CD8-positive, alpha-beta memory T cell (primary cell): ENCODE measurements at regions not wholly inside any gene's neighbourhood (a gene's known extent, or its start where the extent isn't known, plus 50 kb on each side); places are given as distances from the start of the nearest gene placed in this dataset.

Source experiments
- CTCF ChIA-PET: fragments of 350-600 bp; sonication (Branson Sonifier 250); formaldehyde crosslinking; loops from one replicate; lab custom pipeline; 2021; ENCODE audit warnings: antibody characterized with exemption; lab: Charles Lee
- POLR2A ChIA-PET: fragments of 350-600 bp; sonication (Branson Sonifier 250); formaldehyde crosslinking; loops from one replicate; lab custom pipeline; 2021; ENCODE audit warnings: antibody characterized with exemption; lab: Charles Lee
- DNase-seq, 5 donors: peaks; one replicate each; pipeline versions ENCODE4 v3.0.0 to v3.0.0-alpha.2; 2020 to 2022; ENCODE audit warnings: mixed read lengths in 1 of 5
- H3K27ac ChIP-seq: one replicate; pipeline ENCODE4 v1.7.0; 2013; ENCODE audit warnings: low read depth, mild to moderate bottlenecking, low read length, moderate library complexity
- H3K27me3 ChIP-seq: 2 replicates; pipeline ENCODE4 v1.7.0; 2013; ENCODE audit warnings: low read length, mild to moderate bottlenecking; ENCODE audit not compliant: insufficient read depth, poor library complexity, severe bottlenecking
- H3K36me3 ChIP-seq: 2 replicates; pipeline ENCODE4 v1.7.0; 2013; ENCODE audit warnings: mild to moderate bottlenecking, low read length, moderate library complexity; ENCODE audit not compliant: insufficient read depth
- H3K4me1 ChIP-seq: 2 replicates; pipeline ENCODE4 v1.7.0; 2013; ENCODE audit warnings: mild to moderate bottlenecking, low read length, moderate library complexity; ENCODE audit not compliant: insufficient read depth
- H3K4me3 ChIP-seq: 2 replicates; pipeline ENCODE4 v1.7.0; 2013; ENCODE audit warnings: mild to moderate bottlenecking, low read length
- H3K9me3 ChIP-seq: 2 replicates; pipeline ENCODE4 v1.7.0; 2013; ENCODE audit warnings: mild to moderate bottlenecking, low read length
- H3K27ac Mint-ChIP-seq, 8 donors: one replicate each; pipeline ENCODE4 v1.8.0; 2020 to 2021; ENCODE audit warnings: mixed read lengths in 8 of 8, mild to moderate bottlenecking in 6 of 8, inconsistent platforms in 3 of 8, moderate library complexity in 3 of 8
- H3K27me3 Mint-ChIP-seq, 2 donors: one replicate each; pipeline ENCODE4 v1.8.0; 2020 to 2021; ENCODE audit warnings: mixed read lengths in 2 of 2, mild to moderate bottlenecking in 1 of 2, moderate library complexity in 1 of 2
- H3K36me3 Mint-ChIP-seq, 3 donors: one replicate each; pipeline ENCODE4 v1.8.0; 2020 to 2021; ENCODE audit warnings: mixed read lengths in 3 of 3, inconsistent platforms in 1 of 3, mild to moderate bottlenecking in 1 of 3
- H3K4me1 Mint-ChIP-seq, 3 donors: one replicate each; pipeline ENCODE4 v1.8.0; 2020 to 2021; ENCODE audit warnings: mixed read lengths in 3 of 3, inconsistent platforms in 1 of 3, mild to moderate bottlenecking in 1 of 3
- H3K4me3 Mint-ChIP-seq, 7 donors: one replicate each; pipeline ENCODE4 v1.8.0; 2020 to 2021; ENCODE audit warnings: mixed read lengths in 7 of 7, mild to moderate bottlenecking in 6 of 7, moderate library complexity in 4 of 7, inconsistent platforms in 2 of 7
- H3K9me3 Mint-ChIP-seq, 5 donors: one replicate each; pipeline ENCODE4 v1.8.0; 2020 to 2022; ENCODE audit warnings: mixed read lengths in 5 of 5, mild to moderate bottlenecking in 3 of 5, moderate library complexity in 2 of 5, inconsistent platforms in 1 of 5

DNA sequence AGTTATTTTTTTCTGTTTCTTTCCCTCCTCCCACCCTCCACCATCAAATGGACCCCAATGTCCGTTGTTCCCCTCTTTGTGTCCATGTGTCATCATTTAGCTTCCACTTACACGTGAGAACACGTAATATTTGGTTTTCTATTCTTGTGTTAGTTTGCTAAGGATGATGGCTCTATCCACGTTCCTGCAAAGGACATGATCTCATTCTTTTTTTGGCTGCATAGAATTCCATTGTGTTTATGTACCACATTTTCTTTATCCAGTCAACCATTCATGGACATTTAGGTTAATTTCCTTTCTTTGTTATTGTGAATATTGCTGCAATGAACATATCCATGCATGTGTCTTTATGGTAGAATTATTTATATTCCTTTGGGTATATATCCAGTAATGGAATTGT lies 91.3 kb upstream of the TNP1 start:
- no peaks in the 10 kb centered on the region for H3K27me3 ChIP-seq
- ChIA-PET POLR2A (no interaction called here), CTCF (no interaction called here)
- no peaks in the 10 kb centered on the region for H3K4me1 ChIP-seq
- H3K27ac ChIP-seq, result no peak overlapping the region
- DNase-seq, result no peak
- no peaks in the 10 kb centered on the region for H3K4me1 Mint-ChIP-seq
- H3K4me3 Mint-ChIP-seq, result no peak overlapping the region
- H3K9me3 Mint-ChIP-seq, result peaks cover 0 to 9% (median 8%) of the 10 kb centered on the region in 5 donors
- H3K36me3 Mint-ChIP-seq, result peaks cover 0 to 5% (median 0%) of the 10 kb centered on the region in 3 donors
- peaks cover 0 to 3% of the 10 kb centered on the region in 2 donors for H3K27me3 Mint-ChIP-seq
- H3K27ac Mint-ChIP-seq, result no peak overlapping the region
- H3K9me3 ChIP-seq, result no peaks in the 10 kb centered on the region
- no peak overlapping the region for H3K4me3 ChIP-seq
- no peaks in the 10 kb centered on the region for H3K36me3 ChIP-seq

DNA sequence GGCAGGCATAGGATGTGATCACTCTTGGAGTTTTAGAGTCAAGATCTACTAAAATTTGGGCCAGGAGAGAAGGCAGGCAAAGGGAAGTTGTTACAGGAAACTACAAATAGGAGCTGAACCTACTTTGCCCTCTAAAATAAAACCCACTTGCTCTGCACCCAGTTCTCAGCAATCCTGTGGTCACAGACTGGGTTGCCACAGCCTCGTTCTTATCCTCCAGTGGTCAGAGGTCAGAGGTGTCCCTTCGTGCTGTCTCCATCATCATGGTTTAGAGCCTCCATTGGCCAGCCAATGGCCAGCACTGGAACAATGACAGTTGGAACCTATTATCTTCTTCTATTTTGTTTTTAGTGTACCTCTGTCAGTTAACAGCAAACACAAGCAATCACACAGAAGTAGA lies 90.7 kb upstream of the TNP1 start:
- Mint-ChIP-seq H3K9me3 (peaks cover 0 to 9% (median 8%) of the 10 kb centered on the region in 5 donors), H3K4me3 (no peak overlapping the region), H3K27ac (no peak overlapping the region), H3K36me3 (peaks cover 0 to 5% (median 0%) of the 10 kb centered on the region in 3 donors), H3K27me3 (peaks cover 0 to 3% of the 10 kb centered on the region in 2 donors), H3K4me1 (no peaks in the 10 kb centered on the region)
- Histone ChIP-seq H3K4me1 (no peaks in the 10 kb centered on the region), H3K36me3 (no peaks in the 10 kb centered on the region), H3K27ac (no peak overlapping the region), H3K27me3 (no peaks in the 10 kb centered on the region), H3K9me3 (no peaks in the 10 kb centered on the region), H3K4me3 (no peak overlapping the region)
- ChIA-PET CTCF (no interaction called here), POLR2A (no interaction called here)
- DNase-seq, result no peak

DNA sequence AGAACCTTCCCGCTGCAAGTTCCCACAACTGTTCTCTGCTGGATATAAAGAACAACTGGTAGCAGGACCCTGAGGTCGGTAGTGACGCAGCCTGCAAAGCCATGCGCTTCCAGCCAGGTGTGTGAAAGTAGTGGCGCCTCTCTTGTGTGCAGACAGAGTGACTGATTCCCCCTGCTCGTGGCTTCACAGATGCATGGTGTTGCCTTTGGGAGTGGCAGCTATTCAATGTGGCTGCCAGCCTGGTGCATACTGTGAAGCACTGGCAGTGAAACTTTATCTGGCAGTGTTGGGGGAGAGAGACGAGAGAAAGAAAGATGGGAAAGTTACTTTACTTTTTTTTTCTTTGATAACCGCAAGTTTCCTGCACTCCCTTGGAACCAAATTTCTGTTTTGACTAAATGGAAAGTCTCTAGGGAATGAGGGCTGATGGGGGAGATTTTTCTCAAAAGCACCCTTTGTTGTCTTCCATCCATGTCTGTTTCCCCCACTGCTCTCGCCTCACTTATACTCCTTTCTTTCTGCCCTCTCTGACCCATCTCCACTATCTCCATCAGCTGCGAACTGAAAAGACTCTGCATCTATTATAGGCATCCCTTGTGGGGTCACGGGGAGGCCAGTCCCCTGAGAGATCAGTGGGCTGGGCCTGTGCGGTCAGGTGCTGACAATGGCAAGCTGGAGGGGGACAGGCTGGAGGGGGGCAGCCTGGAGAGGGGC lies 90.0 kb upstream of the TNP1 start:
- H3K4me1 ChIP-seq, result no peaks in the 10 kb centered on the region
- H3K4me3 ChIP-seq, result no peak overlapping the region
- ChIA-PET POLR2A (no interaction called here), CTCF (no interaction called here)
- H3K36me3 Mint-ChIP-seq, result peaks cover 0 to 5% (median 0%) of the 10 kb centered on the region in 3 donors
- no peak for DNase-seq
- H3K27ac Mint-ChIP-seq, result peak overlapping the region in 1 of 8 donors; percentile 9
- H3K4me3 Mint-ChIP-seq, result no peak overlapping the region
- H3K27me3 Mint-ChIP-seq, result peaks cover 0 to 3% of the 10 kb centered on the region in 2 donors
- no peaks in the 10 kb centered on the region for H3K27me3 ChIP-seq
- no peaks in the 10 kb centered on the region for H3K9me3 ChIP-seq
- no peak overlapping the region for H3K27ac ChIP-seq
- no peaks in the 10 kb centered on the region for H3K4me1 Mint-ChIP-seq
- no peaks in the 10 kb centered on the region for H3K36me3 ChIP-seq
- peaks cover 0 to 9% (median 8%) of the 10 kb centered on the region in 5 donors for H3K9me3 Mint-ChIP-seq

DNA sequence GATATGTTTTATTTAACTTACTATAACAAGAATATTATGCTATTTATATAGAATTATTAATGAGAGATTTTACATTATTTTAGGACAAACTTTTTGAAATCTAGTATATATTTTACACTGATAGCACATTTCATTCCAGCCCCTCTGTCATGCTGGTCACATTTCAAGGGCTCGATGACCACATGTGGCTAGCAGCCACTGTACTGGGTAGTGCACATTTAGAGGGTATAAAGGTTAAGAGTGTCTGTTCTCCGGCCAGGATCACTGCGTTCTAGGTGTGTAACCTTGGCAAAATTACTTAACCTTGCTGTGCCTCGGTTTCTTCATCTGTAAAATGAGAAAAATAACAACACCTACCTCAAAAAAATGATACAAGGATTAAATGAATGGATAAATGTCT lies 87.2 kb upstream of the TNP1 start:
- no peaks in the 10 kb centered on the region for H3K36me3 Mint-ChIP-seq
- ChIA-PET POLR2A (no interaction called here), CTCF (no interaction called here)
- Histone ChIP-seq H3K4me1 (no peaks in the 10 kb centered on the region), H3K9me3 (no peaks in the 10 kb centered on the region), H3K27me3 (no peaks in the 10 kb centered on the region), H3K27ac (no peak overlapping the region), H3K4me3 (no peak overlapping the region), H3K36me3 (no peaks in the 10 kb centered on the region)
- peaks cover 0 to under 1% of the 10 kb centered on the region in 2 donors for H3K27me3 Mint-ChIP-seq
- no peak for DNase-seq
- no peak overlapping the region for H3K4me3 Mint-ChIP-seq
- no peaks in the 10 kb centered on the region for H3K4me1 Mint-ChIP-seq
- no peak overlapping the region for H3K27ac Mint-ChIP-seq
- peaks cover 0 to 8% (median 0%) of the 10 kb centered on the region in 5 donors for H3K9me3 Mint-ChIP-seq

DNA sequence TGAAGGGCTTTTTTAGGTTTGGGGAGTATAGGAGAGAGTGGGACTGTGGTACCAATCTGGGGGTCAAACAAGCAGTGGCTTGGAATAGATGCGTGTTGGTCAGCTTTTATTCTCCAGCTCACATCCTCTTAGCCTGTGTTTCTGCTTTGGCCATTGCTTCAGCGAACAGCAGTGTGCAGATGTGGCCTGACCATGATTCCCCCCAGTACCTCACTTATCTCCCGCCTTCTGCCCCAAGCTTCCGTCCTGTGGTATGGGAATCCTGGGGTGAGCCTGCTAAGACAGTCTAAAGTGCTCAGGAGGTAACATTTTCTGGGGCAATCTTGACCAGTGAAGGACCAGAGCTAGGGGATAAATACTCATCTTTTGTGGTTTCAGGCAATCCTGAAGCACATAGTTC lies 84.9 kb upstream of the TNP1 start:
- Histone ChIP-seq H3K4me1 (no peaks in the 10 kb centered on the region), H3K27me3 (no peaks in the 10 kb centered on the region), H3K27ac (no peak overlapping the region), H3K36me3 (no peaks in the 10 kb centered on the region), H3K4me3 (no peak overlapping the region), H3K9me3 (no peaks in the 10 kb centered on the region)
- no peaks in the 10 kb centered on the region for H3K27me3 Mint-ChIP-seq
- ChIA-PET POLR2A (no interaction called here), CTCF (no interaction called here)
- DNase-seq, result no peak
- peaks cover 0 to 8% (median 2%) of the 10 kb centered on the region in 5 donors for H3K9me3 Mint-ChIP-seq
- no peak overlapping the region for H3K4me3 Mint-ChIP-seq
- no peak overlapping the region for H3K27ac Mint-ChIP-seq
- no peaks in the 10 kb centered on the region for H3K4me1 Mint-ChIP-seq
- H3K36me3 Mint-ChIP-seq, result no peaks in the 10 kb centered on the region

DNA sequence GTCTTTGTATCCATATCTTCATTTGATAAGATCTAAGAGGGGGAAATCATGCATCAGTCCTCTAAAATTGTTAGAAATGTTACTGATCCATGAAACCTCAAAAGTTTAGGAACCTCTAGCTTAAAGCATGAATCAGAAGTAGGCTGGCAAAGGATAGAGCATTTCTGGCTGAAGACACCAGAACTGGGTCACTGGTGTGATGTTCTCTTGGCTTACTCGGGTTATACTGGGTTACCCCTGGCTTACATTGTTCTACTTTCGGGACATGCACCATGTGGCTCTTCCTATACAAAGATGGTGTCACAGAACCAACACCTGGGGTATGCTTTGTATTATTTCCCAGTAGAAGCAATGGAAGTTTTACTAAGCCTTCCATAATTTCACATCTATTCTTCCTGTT lies 83.2 kb upstream of the TNP1 start:
- H3K36me3 ChIP-seq, result no peaks in the 10 kb centered on the region
- no peak overlapping the region for H3K27ac ChIP-seq
- CTCF ChIA-PET, result no interaction called here
- no peak overlapping the region for H3K4me3 Mint-ChIP-seq
- H3K4me1 ChIP-seq, result no peaks in the 10 kb centered on the region
- H3K36me3 Mint-ChIP-seq, result no peaks in the 10 kb centered on the region
- H3K4me3 ChIP-seq, result no peak overlapping the region
- no peak for DNase-seq
- H3K9me3 ChIP-seq, result no peaks in the 10 kb centered on the region
- H3K27me3 ChIP-seq, result no peaks in the 10 kb centered on the region
- H3K9me3 Mint-ChIP-seq, result peaks cover 0 to 8% (median 2%) of the 10 kb centered on the region in 5 donors
- H3K4me1 Mint-ChIP-seq, result no peaks in the 10 kb centered on the region
- H3K27ac Mint-ChIP-seq, result no peak overlapping the region
- POLR2A ChIA-PET, result no interaction called here
- H3K27me3 Mint-ChIP-seq, result peaks cover 0 to under 1% of the 10 kb centered on the region in 2 donors

DNA sequence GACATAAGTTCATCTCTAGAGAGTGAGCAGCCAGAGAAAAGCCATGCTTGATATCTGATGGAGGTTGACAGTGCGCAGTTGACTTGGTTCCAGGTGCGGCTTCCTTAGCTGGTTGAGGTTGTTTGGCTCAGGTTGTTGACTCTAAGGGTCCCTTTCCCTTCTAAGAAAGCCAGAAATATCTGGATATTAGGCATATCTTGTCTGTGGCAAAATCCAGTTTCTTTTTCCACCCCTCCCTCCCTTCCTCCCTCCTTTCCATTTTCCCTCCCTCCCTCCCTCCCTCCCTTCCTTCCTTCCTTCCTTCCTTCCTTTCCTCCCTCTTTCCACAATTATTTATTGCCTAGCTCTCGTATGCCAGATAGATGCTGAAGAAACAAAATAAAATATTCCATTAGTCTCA lies 82.6 kb upstream of the TNP1 start:
- no peaks in the 10 kb centered on the region for H3K36me3 Mint-ChIP-seq
- DNase-seq, result no peak
- no peaks in the 10 kb centered on the region for H3K9me3 ChIP-seq
- no peaks in the 10 kb centered on the region for H3K4me1 ChIP-seq
- H3K4me3 Mint-ChIP-seq, result no peak overlapping the region
- no peaks in the 10 kb centered on the region for H3K36me3 ChIP-seq
- no peak overlapping the region for H3K4me3 ChIP-seq
- no peaks in the 10 kb centered on the region for H3K27me3 ChIP-seq
- peaks cover 0 to 2% of the 10 kb centered on the region in 2 donors for H3K27me3 Mint-ChIP-seq
- ChIA-PET CTCF (no interaction called here), POLR2A (no interaction called here)
- no peak overlapping the region for H3K27ac Mint-ChIP-seq
- no peak overlapping the region for H3K27ac ChIP-seq
- H3K9me3 Mint-ChIP-seq, result peaks cover 0 to 8% (median 2%) of the 10 kb centered on the region in 5 donors
- H3K4me1 Mint-ChIP-seq, result no peaks in the 10 kb centered on the region

DNA sequence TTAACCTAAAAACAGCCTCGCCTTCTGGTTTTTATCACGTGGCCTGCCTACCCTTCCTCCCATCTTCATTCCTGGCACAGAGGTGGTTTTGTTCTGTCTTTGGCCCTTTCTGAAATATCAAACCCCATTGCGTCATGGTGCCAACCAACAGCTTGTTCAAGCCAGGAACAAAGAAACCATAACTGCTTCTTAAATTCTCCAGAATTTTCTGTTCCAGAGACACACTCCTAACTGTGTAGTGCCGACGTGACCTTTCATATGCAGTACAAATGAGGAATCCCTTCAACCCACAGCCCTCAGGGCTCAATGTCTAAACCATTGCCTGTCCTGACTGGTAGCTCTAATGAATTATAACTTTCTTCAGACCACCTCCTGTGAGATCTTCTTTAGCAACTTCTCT lies 82.2 kb upstream of the TNP1 start:
- H3K27me3 ChIP-seq, result no peaks in the 10 kb centered on the region
- H3K27me3 Mint-ChIP-seq, result peaks cover 0 to 2% of the 10 kb centered on the region in 2 donors
- POLR2A ChIA-PET, result interaction anchor here (0.6 kb wide), 1 partner anchor 836 kb away, joined by 3 read pairs; no protein-coding TSS in a partner anchor
- no peaks in the 10 kb centered on the region for H3K9me3 ChIP-seq
- H3K27ac ChIP-seq, result no peak overlapping the region
- no peaks in the 10 kb centered on the region for H3K36me3 ChIP-seq
- CTCF ChIA-PET, result no interaction called here
- H3K4me1 ChIP-seq, result no peaks in the 10 kb centered on the region
- H3K36me3 Mint-ChIP-seq, result no peaks in the 10 kb centered on the region
- H3K4me3 ChIP-seq, result no peak overlapping the region
- H3K4me3 Mint-ChIP-seq, result no peak overlapping the region
- H3K9me3 Mint-ChIP-seq, result peaks cover 0 to 10% (median 2%) of the 10 kb centered on the region in 5 donors
- H3K27ac Mint-ChIP-seq, result no peak overlapping the region
- no peaks in the 10 kb centered on the region for H3K4me1 Mint-ChIP-seq
- DNase-seq, result no peak
